ENCODE measurements at regions not wholly inside any gene's neighbourhood (a gene's known extent, or its start where the extent isn't known, plus 50 kb on each side); places are given as distances from the start of the nearest gene placed in this dataset.

DNA sequence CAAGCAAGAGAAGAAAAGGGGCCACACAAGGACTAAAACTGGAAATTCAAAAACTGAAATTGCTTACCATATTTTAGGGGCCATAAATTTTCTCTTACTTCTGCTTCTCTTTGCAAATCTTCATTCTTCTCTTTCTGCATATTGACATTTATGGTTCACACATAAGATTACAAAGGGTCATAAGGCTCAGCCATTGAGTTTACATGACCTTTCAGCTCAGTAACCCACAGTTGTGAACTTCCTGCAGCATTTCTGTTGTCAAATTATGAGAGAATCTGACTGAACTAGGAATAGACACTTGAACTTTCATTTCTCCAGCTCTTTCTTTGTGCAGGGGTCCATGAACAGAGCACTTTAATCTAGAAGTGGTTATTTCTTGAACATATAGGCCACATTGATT lies 434.8 kb upstream of the CT83 start:
- BruUV-seq (replicated peaks) = no TSS peak
- H3K4me3 ChIP-seq (ENCODE audit: low read depth, low read length, poor library complexity, severe bottlenecking) = no peak overlapping the region
- no peaks in the 10 kb centered on the region for H4K20me1 ChIP-seq (ENCODE audit: insufficient read depth, low read length)
- H3K36me3 ChIP-seq (ENCODE audit: insufficient read depth, low read length) = no peaks in the 10 kb centered on the region
- no peaks in the 10 kb centered on the region for H3K9me2 ChIP-seq (ENCODE audit: insufficient read depth, low read length)
- CTCF ChIA-PET (ENCODE audit: unreplicated experiment) = no interaction called here
- no peak for DNase-seq (ENCODE audit: low spot score)
- H3K4me2 ChIP-seq (ENCODE audit: low read length) = no peak overlapping the region
- no peak overlapping the region for H3K27ac ChIP-seq (ENCODE audit: low read depth, low read length, poor library complexity, severe bottlenecking)
- TF ChIP-seq, protein P1, sequence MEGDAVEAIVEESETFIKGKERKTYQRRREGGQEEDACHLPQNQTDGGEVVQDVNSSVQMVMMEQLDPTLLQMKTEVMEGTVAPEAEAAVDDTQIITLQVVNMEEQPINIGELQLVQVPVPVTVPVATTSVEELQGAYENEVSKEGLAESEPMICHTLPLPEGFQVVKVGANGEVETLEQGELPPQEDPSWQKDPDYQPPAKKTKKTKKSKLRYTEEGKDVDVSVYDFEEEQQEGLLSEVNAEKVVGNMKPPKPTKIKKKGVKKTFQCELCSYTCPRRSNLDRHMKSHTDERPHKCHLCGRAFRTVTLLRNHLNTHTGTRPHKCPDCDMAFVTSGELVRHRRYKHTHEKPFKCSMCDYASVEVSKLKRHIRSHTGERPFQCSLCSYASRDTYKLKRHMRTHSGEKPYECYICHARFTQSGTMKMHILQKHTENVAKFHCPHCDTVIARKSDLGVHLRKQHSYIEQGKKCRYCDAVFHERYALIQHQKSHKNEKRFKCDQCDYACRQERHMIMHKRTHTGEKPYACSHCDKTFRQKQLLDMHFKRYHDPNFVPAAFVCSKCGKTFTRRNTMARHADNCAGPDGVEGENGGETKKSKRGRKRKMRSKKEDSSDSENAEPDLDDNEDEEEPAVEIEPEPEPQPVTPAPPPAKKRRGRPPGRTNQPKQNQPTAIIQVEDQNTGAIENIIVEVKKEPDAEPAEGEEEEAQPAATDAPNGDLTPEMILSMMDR (conservative IDR thresholded peaks at IDR 0.05; ENCODE audit: low read length) = no peak
- TF ChIP-seq EZH2phosphoT487 (IDR thresholded peaks at IDR 0.05; ENCODE audit: borderline replicate concordance, low read depth, low read length) = no peak
- intact Hi-C loops (cut with micrococcal nuclease; ENCODE audit: unreplicated experiment) = no loop called here
- no peaks in the 10 kb centered on the region for H3K9me3 ChIP-seq (ENCODE audit: low read length)
- no peak overlapping the region for H2AFZ ChIP-seq (ENCODE audit: low read length)
- POLR2A ChIA-PET = no interaction called here
- no peaks in the 10 kb centered on the region for H3K4me1 ChIP-seq (ENCODE audit: insufficient read depth, low read length, poor library complexity, severe bottlenecking)
- H3K79me2 ChIP-seq (ENCODE audit: insufficient read depth, low read depth, low read length) = no peaks in the 10 kb centered on the region

DNA sequence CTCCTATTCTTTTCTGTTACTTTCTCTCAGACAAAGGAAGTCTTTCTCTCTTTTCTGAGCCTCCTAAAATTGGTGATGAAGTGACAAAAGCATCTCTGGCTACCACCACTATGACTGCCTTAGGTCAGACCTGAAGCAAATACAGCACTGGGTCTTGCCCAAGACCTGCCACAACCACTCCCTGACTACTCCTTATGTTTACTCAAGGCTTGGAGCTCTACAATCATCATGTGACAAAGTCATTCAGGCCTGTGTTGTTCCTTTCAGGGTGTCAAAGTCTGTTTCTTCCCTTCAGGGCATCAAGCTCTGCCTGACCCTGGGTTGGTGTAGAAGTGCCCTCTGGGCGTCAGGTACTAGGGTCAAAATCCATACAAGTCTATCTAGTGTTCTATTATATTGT lies 419.2 kb upstream of the CT83 start:
- no peaks in the 10 kb centered on the region for H3K9me2 ChIP-seq (ENCODE audit: insufficient read depth, low read length)
- ChIA-PET POLR2A (no interaction called here), CTCF (ENCODE audit: unreplicated experiment) (no interaction called here)
- intact Hi-C loops (cut with micrococcal nuclease; ENCODE audit: unreplicated experiment) = no loop called here
- H3K4me3 ChIP-seq (ENCODE audit: low read depth, low read length, poor library complexity, severe bottlenecking) = no peak overlapping the region
- H3K79me2 ChIP-seq (ENCODE audit: insufficient read depth, low read depth, low read length) = no peaks in the 10 kb centered on the region
- no peaks in the 10 kb centered on the region for H4K20me1 ChIP-seq (ENCODE audit: insufficient read depth, low read length)
- H3K36me3 ChIP-seq (ENCODE audit: insufficient read depth, low read length) = no peaks in the 10 kb centered on the region
- no peak overlapping the region for H2AFZ ChIP-seq (ENCODE audit: low read length)
- BruUV-seq (replicated peaks) = no TSS peak
- no peaks in the 10 kb centered on the region for H3K9me3 ChIP-seq (ENCODE audit: low read length)
- DNase-seq (ENCODE audit: low spot score) = no peak
- H3K4me2 ChIP-seq (ENCODE audit: low read length) = no peak overlapping the region
- no peaks in the 10 kb centered on the region for H3K4me1 ChIP-seq (ENCODE audit: insufficient read depth, low read length, poor library complexity, severe bottlenecking)
- no peak for TF ChIP-seq EZH2phosphoT487 (IDR thresholded peaks at IDR 0.05; ENCODE audit: borderline replicate concordance, low read depth, low read length)
- TF ChIP-seq, protein P1 (conservative IDR thresholded peaks at IDR 0.05; ENCODE audit: low read length) = no peak
- H3K27ac ChIP-seq (ENCODE audit: low read depth, low read length, poor library complexity, severe bottlenecking) = no peak overlapping the region

DNA sequence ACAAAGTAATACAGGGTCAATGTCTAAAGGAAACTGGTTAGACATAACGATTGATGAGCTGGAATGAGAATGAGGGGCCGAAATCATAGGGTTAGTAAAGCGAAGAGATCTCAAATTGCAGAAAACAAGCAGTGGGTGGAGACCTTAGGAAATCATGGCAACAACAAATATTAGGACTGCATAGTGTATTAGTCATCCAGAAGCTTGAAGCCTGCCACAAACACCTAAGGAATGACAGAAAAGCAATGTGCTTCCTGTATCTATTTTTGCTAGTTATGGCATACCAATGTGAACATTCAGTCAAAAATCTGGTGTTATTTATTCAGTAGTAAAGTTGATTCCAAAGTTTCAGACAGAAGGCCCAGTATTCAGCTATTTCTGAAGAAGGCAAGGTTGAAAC lies 410.9 kb upstream of the CT83 start:
- no peak overlapping the region for H3K27ac ChIP-seq (ENCODE audit: low read depth, low read length, poor library complexity, severe bottlenecking)
- H3K79me2 ChIP-seq (ENCODE audit: insufficient read depth, low read depth, low read length) = no peaks in the 10 kb centered on the region
- TF ChIP-seq, protein P1 (conservative IDR thresholded peaks at IDR 0.05; ENCODE audit: low read length) = no peak
- TF ChIP-seq EZH2phosphoT487 (IDR thresholded peaks at IDR 0.05; ENCODE audit: borderline replicate concordance, low read depth, low read length) = no peak
- no peak for DNase-seq (ENCODE audit: low spot score)
- no TSS peak for BruUV-seq (replicated peaks)
- intact Hi-C loops (cut with micrococcal nuclease; ENCODE audit: unreplicated experiment) = no loop called here
- H3K4me3 ChIP-seq (ENCODE audit: low read depth, low read length, poor library complexity, severe bottlenecking) = no peak overlapping the region
- ChIA-PET CTCF (ENCODE audit: unreplicated experiment) (no interaction called here), POLR2A (interaction anchor here (0.8 kb wide), 1 partner anchor 34 kb away, joined by 3 read pairs; no protein-coding TSS in a partner anchor)
- H3K4me1 ChIP-seq (ENCODE audit: insufficient read depth, low read length, poor library complexity, severe bottlenecking) = no peaks in the 10 kb centered on the region
- H4K20me1 ChIP-seq (ENCODE audit: insufficient read depth, low read length) = no peaks in the 10 kb centered on the region
- no peaks in the 10 kb centered on the region for H3K36me3 ChIP-seq (ENCODE audit: insufficient read depth, low read length)
- no peaks in the 10 kb centered on the region for H3K9me2 ChIP-seq (ENCODE audit: insufficient read depth, low read length)
- H3K9me3 ChIP-seq (ENCODE audit: low read length) = no peaks in the 10 kb centered on the region
- H2AFZ ChIP-seq (ENCODE audit: low read length) = no peak overlapping the region
- no peak overlapping the region for H3K4me2 ChIP-seq (ENCODE audit: low read length)
